Putamen (tissue), 1 donor: ENCODE measurements at regions not wholly inside any gene's neighbourhood (a gene's known extent, or its start where the extent isn't known, plus 50 kb on each side); places are given as distances from the start of the nearest gene placed in this dataset.
"Not testable (repeated sequence)": the region's sequence is repeated elsewhere in the genome, so short reads cannot be mapped to it uniquely, and the experiment has no call there.

Source experiments
- DNase-seq: peaks from one replicate; pipeline ENCODE4 v3.0.0-alpha.2; 2016; ENCODE audit warnings: low spot score

- DNase-seq = no peak
These were observed 194.4 kb downstream of the IZUMO3 start for GRCh38 chr9:24351258-24351657.

GRCh38 chr9:24342457-24342856, 203.2 kb downstream of the IZUMO3 start:
- no peak for DNase-seq

DNA sequence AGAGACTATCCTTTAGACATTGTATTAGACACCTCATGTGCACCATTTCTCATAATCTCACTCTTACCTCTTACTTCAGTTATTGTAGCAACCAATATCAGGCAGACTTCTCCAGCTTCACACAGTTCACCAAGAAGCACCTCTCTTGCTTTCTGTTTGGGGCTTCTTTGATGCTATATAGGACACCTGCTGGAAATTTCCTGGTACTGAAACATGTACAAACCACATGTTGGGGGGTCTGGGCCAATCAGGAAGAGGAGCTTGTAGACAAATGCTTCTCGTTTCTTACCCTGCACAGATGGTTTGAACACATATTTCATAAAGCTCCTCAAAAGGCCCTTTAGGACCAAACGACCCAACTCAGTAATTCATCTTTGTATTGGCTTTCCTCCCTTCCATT, 212.1 kb downstream of the IZUMO3 start:
- DNase-seq = no peak

GRCh38 chr9:24298912-24299311, 246.8 kb downstream of the IZUMO3 start:
- no peak for DNase-seq

GRCh38 chr9:24297931-24298330, 247.8 kb downstream of the IZUMO3 start:
- DNase-seq = no peak

- no peak for DNase-seq
These were observed 249.6 kb downstream of the IZUMO3 start for GRCh38 chr9:24296124-24296523.

GRCh38 chr9:24293386-24293785, 252.3 kb downstream of the IZUMO3 start:
- DNase-seq = no peak

DNA sequence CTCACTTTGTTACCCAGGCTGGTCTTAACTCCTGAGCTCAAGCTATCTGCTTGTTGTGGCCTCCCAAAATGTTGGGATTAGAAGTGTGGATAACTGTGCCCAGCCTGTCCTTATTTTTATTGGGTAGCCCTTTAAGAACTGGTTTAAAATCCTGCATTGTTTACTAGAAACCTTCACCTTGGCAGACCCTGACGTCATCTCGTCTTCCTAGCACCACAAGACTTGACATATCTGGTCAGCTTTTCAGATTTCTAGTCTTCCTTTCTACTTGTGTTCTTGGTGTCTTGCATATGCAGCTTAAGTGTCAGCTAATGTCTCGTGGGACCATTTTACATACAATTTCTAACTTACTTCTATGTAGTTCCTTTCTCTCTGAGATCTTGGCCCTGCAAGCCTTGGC, 258.9 kb downstream of the IZUMO3 start:
- no peak for DNase-seq

DNA sequence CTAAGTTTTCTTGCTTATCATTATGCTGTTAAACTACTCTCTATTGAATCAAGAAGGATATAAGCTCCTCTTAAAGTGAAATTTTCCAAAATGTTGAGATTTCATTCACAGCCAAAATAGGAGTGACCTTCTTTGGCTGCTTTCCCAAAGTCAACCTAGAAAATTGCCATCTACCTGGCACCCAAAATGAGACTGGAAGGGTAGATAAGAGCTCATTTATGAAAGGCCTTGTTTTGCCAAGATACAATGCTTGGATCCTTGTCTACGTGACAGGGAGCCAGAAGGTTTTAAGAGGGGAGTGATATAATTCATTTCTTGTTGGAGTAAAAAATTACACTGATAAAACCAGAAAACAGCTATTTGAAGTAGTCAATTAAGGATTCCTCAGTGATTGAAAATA, 287.1 kb downstream of the IZUMO3 start:
- no peak for DNase-seq

- no peak for DNase-seq
These were observed 288.0 kb downstream of the IZUMO3 start for GRCh38 chr9:24257726-24258125.

DNA sequence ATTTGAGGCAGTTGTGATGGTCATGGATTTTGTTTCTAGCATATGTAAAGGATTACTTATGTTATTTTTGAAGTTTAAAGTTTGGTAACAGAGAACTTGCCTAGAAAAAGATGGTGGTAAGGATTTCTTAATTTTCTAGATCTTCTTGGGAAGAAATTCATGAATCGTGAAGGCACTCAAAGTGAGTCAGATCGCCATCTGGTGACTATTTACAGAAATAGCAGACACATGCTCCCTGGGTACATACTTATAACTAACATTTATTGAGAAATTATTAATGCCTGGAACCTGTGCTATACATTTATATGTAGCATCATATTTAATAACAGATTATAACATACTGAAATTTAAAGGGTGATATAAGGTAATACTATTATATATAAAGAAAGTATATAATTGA, 299.7 kb downstream of the IZUMO3 start:
- no peak for DNase-seq

GRCh38 chr9:24242576-24242975, 303.1 kb downstream of the IZUMO3 start:
- DNase-seq = no peak

GRCh38 chr9:24218656-24219055, 327.0 kb downstream of the IZUMO3 start:
- no peak for DNase-seq

DNA sequence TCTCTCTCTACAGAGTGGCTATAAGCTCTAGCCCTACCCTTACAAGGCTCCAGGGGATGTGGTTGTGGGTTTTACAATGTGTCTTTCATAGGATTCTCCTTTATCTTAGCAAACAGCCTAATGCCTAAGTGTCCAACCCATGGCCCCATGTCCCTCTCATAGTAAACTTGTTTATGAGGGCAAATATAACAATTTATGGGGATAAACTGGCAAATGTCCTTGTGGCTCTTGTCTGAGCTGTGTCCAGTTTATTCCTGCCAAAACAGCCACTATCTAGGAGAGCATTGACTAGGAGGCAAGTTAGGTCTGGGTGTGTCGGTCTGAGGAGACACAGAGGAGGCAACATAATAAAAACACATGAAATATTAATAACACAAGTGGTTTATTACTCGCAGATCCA, 335.1 kb downstream of the IZUMO3 start:
- DNase-seq = no peak

- no peak for DNase-seq
These were observed 355.7 kb downstream of the IZUMO3 start for GRCh38 chr9:24189986-24190385.

- DNase-seq = not testable (repeated sequence)
These were observed 354.5 kb upstream of the ELAVL2 start for GRCh38 chr9:24180572-24180971.

- no peak for DNase-seq
These were observed 318.8 kb upstream of the ELAVL2 start for GRCh38 chr9:24144796-24145195.

GRCh38 chr9:24135072-24135471, 309.0 kb upstream of the ELAVL2 start:
- not testable (repeated sequence) for DNase-seq

- DNase-seq = no peak
These were observed 306.2 kb upstream of the ELAVL2 start for GRCh38 chr9:24132244-24132643.

- DNase-seq = no peak
These were observed 301.5 kb upstream of the ELAVL2 start for GRCh38 chr9:24127519-24127918.

- DNase-seq = no peak
These were observed 292.1 kb upstream of the ELAVL2 start for GRCh38 chr9:24118190-24118589.

GRCh38 chr9:24096756-24097155, 270.7 kb upstream of the ELAVL2 start:
- DNase-seq = no peak

- DNase-seq = no peak
These were observed 269.2 kb upstream of the ELAVL2 start for GRCh38 chr9:24095246-24095645.

- no peak for DNase-seq
These were observed 264.5 kb upstream of the ELAVL2 start for GRCh38 chr9:24090566-24090965.

- DNase-seq = no peak
These were observed 247.6 kb upstream of the ELAVL2 start for GRCh38 chr9:24073666-24074065.
